Activated naive CD4-positive, alpha-beta T cell treated with anti-CD3 and anti-CD28 coated beads, Interleukin-2, amount 10 ng/mL, durations not matched to agents 7 days and 5 days (primary cell): ENCODE measurements at regions not wholly inside any gene's neighbourhood (a gene's known extent, or its start where the extent isn't known, plus 50 kb on each side); places are given as distances from the start of the nearest gene placed in this dataset.
"Not testable (repeated sequence)": the region's sequence is repeated elsewhere in the genome, so short reads cannot be mapped to it uniquely, and the experiment has no call there.

Source experiments
- CTCF ChIA-PET: fragments of 350-600 bp; sonication (Branson Sonifier 250); formaldehyde crosslinking; loops from one replicate; lab custom pipeline; 2021; ENCODE audit warnings: antibody characterized with exemption; lab: Charles Lee
- DNase-seq: peaks from one replicate; pipeline ENCODE4 v3.0.0-alpha.2; 2020
- H3K27ac Mint-ChIP-seq: one replicate; pipeline ENCODE4 v1.8.0; 2021; ENCODE audit warnings: mild to moderate bottlenecking, moderate library complexity, mixed read lengths
- H3K27me3 Mint-ChIP-seq: one replicate; pipeline ENCODE4 v1.8.0; 2021; ENCODE audit warnings: mild to moderate bottlenecking, mixed read lengths
- H3K36me3 Mint-ChIP-seq: one replicate; pipeline ENCODE4 v1.8.0; 2021; ENCODE audit warnings: mixed read lengths
- H3K4me1 Mint-ChIP-seq: one replicate; pipeline ENCODE4 v1.8.0; 2021; ENCODE audit warnings: mixed read lengths
- H3K4me3 Mint-ChIP-seq: one replicate; pipeline ENCODE4 v1.8.0; 2021; ENCODE audit warnings: mild to moderate bottlenecking, moderate library complexity, mixed read lengths
- H3K9me3 Mint-ChIP-seq: one replicate; pipeline ENCODE4 v1.8.0; 2021; ENCODE audit warnings: mixed read lengths

DNA sequence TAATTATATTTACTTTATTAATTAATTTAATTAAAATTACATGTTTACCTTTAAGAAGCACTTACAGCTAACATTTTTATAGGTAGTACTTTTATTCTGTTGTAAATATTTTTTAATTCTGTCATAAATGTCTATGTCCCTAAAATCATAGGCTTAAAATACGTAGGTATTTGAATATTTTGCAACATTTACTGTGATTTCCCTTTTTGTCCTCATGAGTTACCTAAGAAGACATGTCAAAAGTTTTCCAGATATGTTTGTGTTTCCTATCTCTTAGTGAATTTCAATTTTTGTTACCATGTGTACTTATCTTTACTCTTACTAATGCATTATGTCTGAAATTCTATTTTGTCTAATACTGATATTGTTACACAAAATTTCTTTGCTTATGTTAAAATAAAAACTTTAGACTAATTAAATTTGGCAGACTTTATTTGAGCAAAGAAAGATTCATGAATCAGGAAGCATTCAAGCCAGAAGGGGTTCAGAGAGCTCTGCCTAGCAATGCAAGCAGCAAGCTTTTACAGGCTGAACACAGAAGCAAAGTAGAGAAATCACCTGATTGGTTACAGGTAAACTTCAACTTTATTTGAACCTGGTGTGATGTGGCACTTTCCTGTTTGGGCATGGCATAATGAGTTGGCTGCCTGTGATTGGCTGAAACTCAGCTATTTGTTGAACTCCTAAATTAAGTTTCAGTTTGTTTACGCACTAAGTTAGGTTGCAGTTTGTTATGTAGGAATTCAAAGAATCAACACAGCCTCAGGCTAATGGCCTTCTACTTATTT, 123.2 kb upstream of the TMEM170B start:
- H3K9me3 Mint-ChIP-seq, result peaks cover 15% of the 10 kb centered on the region
- H3K27me3 Mint-ChIP-seq, result peaks cover 1% of the 10 kb centered on the region
- peak; percentile 41 for DNase-seq
- peaks cover 12% of the 10 kb centered on the region for H3K36me3 Mint-ChIP-seq
- CTCF ChIA-PET, result interaction anchor here (0.6 to 2.4 kb wide), 4 partner anchors 11 to 270 kb away, joined by 3 to 7 read pairs (median 4); no protein-coding TSS in a partner anchor
- H3K4me3 Mint-ChIP-seq, result no peak overlapping the region
- H3K27ac Mint-ChIP-seq, result no peak overlapping the region
- H3K4me1 Mint-ChIP-seq, result peaks cover 48% of the 10 kb centered on the region

- Mint-ChIP-seq H3K36me3 (peaks cover 16% of the 10 kb centered on the region), H3K9me3 (peaks cover 15% of the 10 kb centered on the region), H3K27ac (peak overlapping the region; percentile 88), H3K4me1 (peaks cover 52% of the 10 kb centered on the region), H3K27me3 (peaks cover 5% of the 10 kb centered on the region), H3K4me3 (no peak overlapping the region)
- CTCF ChIA-PET, result interaction anchor here (0.6 to 2.4 kb wide), 4 partner anchors 10 to 270 kb away, joined by 3 to 7 read pairs (median 4); no protein-coding TSS in a partner anchor
- no peak for DNase-seq
These were observed 123.8 kb upstream of the TMEM170B start for GRCh38 chr6:11413728-11414127.

GRCh38 chr6:11413117-11413687, 124.3 kb upstream of the TMEM170B start:
- CTCF ChIA-PET, result interaction anchor here (0.7 to 2.4 kb wide), 4 partner anchors 9 to 269 kb away, joined by 3 to 6 read pairs (median 4); no protein-coding TSS in a partner anchor
- Mint-ChIP-seq H3K9me3 (peaks cover 15% of the 10 kb centered on the region), H3K4me1 (peaks cover 52% of the 10 kb centered on the region), H3K36me3 (peaks cover 16% of the 10 kb centered on the region), H3K27ac (peak overlapping the region; percentile 88), H3K4me3 (no peak overlapping the region), H3K27me3 (peaks cover 5% of the 10 kb centered on the region)
- no peak for DNase-seq

GRCh38 chr6:11412616-11413015, 124.9 kb upstream of the TMEM170B start:
- H3K27ac Mint-ChIP-seq, result peak overlapping the region; percentile 88
- DNase-seq, result no peak
- H3K4me3 Mint-ChIP-seq, result no peak overlapping the region
- peaks cover 18% of the 10 kb centered on the region for H3K36me3 Mint-ChIP-seq
- peaks cover 5% of the 10 kb centered on the region for H3K27me3 Mint-ChIP-seq
- H3K4me1 Mint-ChIP-seq, result peaks cover 52% of the 10 kb centered on the region
- H3K9me3 Mint-ChIP-seq, result peaks cover 16% of the 10 kb centered on the region
- CTCF ChIA-PET, result interaction anchor here (0.7 to 1.1 kb wide), 2 partner anchors 30 to 245 kb away, joined by 3 to 6 read pairs; no protein-coding TSS in a partner anchor

DNA sequence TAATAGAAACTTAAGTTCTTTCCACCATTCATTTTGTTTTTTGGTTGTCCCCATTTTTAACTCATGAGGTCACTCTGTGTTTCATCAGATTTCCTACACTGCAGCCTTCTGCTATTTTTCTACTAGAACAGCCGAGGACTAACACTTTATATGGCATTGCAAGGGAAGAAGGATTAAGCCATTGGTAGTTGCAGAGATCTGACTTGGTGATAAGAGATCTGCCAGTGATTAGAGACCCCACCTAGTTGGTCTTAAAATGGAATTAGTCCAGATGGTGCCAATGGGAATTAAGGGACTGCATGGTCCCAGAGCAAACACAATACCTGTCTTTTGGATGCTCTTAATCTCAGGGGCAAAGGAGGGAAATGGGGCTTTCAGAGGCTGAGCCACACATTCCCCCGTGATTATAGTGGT, 125.5 kb upstream of the TMEM170B start:
- CTCF ChIA-PET, result no interaction called here
- H3K9me3 Mint-ChIP-seq, result peaks cover 16% of the 10 kb centered on the region
- no peak for DNase-seq
- H3K27me3 Mint-ChIP-seq, result peaks cover 5% of the 10 kb centered on the region
- peak overlapping the region; percentile 88 for H3K27ac Mint-ChIP-seq
- peaks cover 52% of the 10 kb centered on the region for H3K4me1 Mint-ChIP-seq
- H3K4me3 Mint-ChIP-seq, result no peak overlapping the region
- peaks cover 20% of the 10 kb centered on the region for H3K36me3 Mint-ChIP-seq

- Mint-ChIP-seq H3K27me3 (peaks cover 5% of the 10 kb centered on the region), H3K36me3 (peaks cover 20% of the 10 kb centered on the region), H3K4me1 (peaks cover 52% of the 10 kb centered on the region), H3K9me3 (peaks cover 15% of the 10 kb centered on the region), H3K4me3 (no peak overlapping the region), H3K27ac (peak overlapping the region; percentile 3)
- CTCF ChIA-PET, result no interaction called here
- DNase-seq, result no peak
These were observed 126.0 kb upstream of the TMEM170B start for GRCh38 chr6:11411593-11411992.

DNA sequence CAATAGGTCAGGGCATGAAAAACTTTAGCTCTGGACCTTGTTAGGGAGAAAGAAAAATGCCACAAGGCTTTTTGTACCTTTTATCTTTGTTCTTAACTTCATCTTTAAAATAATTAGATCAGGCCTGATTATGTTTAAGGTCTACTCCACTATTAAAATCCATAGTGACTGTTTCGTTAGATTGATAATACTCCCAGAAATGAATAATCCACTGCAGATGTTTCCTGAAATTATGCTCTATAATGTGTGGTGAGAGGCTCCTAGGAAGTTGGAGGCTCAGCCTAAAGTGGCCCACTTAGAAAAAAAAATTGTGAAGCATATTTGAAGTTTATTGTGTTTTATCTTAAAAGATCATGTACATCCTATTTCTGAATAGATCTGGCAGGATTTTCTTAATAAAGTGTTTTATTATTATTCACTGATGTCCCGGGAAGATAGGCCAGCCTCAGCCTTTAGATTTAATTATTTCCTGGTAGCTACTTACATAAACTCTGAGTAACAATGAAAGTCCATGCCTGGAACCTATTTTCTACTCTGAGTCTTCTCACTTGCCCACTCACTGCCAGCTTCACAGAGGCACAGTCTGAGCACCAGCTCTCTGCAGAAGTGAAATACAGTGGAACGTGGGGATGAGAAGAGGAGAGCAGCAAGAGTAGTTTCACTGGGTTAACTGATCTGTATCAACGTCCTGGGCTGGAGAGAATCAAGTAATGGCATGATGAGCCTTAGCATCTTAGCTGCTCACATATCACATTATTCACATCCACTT, 126.8 kb upstream of the TMEM170B start:
- Mint-ChIP-seq H3K9me3 (peaks cover 6% of the 10 kb centered on the region), H3K4me3 (no peak overlapping the region), H3K27me3 (peaks cover 5% of the 10 kb centered on the region), H3K27ac (no peak overlapping the region), H3K4me1 (peaks cover 50% of the 10 kb centered on the region), H3K36me3 (peaks cover 12% of the 10 kb centered on the region)
- DNase-seq, result no peak
- CTCF ChIA-PET, result no interaction called here

DNA sequence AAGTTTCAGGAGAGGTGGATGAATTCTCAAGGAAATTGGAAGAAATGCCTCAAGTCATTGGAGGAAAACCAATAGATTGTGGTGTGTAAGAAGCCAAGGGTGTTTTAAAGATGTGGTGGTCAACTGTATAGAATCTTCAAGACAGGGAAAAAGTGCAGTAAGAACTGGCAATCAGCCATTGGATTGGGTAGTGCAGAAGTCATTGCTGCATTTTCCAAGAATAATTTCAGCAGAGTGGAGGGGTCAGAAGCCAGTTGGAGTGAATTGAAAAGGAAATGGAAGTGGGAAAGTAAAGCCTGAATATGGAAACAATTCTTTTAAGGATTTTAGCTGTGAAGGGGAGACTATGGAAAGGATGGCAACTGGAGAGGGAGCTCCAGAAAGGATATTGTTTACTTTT, 128.2 kb upstream of the TMEM170B start:
- CTCF ChIA-PET, result no interaction called here
- no peak for DNase-seq
- Mint-ChIP-seq H3K9me3 (peaks cover 3% of the 10 kb centered on the region), H3K27me3 (peaks cover 5% of the 10 kb centered on the region), H3K4me3 (no peak overlapping the region), H3K27ac (no peak overlapping the region), H3K4me1 (peaks cover 48% of the 10 kb centered on the region), H3K36me3 (peaks cover 9% of the 10 kb centered on the region)

DNA sequence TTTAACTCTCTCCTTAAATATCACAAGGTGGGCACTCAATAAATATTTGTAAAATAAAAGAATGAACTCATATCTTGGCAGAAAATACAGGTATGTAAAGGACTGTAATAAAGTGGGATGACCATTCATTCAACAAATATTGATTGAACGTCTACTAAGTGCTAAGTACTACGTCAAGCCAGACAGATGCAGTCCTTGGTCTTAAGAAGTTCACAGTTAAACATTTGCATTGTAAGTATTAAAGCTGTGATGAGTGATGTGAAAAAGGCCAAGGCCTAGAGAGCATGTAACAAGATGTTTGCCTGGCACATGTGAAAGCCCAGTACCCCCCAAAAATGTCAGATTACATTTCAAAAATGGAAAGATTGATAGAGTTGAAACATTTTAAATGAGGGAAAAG, 130.1 kb upstream of the TMEM170B start:
- H3K36me3 Mint-ChIP-seq, result peaks cover 9% of the 10 kb centered on the region
- CTCF ChIA-PET, result interaction anchor here (0.5 kb wide), 1 partner anchor 13 kb away, joined by 3 read pairs; no protein-coding TSS in a partner anchor
- peaks cover 3% of the 10 kb centered on the region for H3K9me3 Mint-ChIP-seq
- H3K4me3 Mint-ChIP-seq, result no peak overlapping the region
- peaks cover 5% of the 10 kb centered on the region for H3K27me3 Mint-ChIP-seq
- no peak for DNase-seq
- H3K27ac Mint-ChIP-seq, result no peak overlapping the region
- peaks cover 31% of the 10 kb centered on the region for H3K4me1 Mint-ChIP-seq

- H3K27ac Mint-ChIP-seq, result no peak overlapping the region
- peaks cover 3% of the 10 kb centered on the region for H3K9me3 Mint-ChIP-seq
- peaks cover 8% of the 10 kb centered on the region for H3K36me3 Mint-ChIP-seq
- H3K4me1 Mint-ChIP-seq, result peaks cover 13% of the 10 kb centered on the region
- peaks cover 5% of the 10 kb centered on the region for H3K27me3 Mint-ChIP-seq
- CTCF ChIA-PET, result no interaction called here
- no peak for DNase-seq
- H3K4me3 Mint-ChIP-seq, result no peak overlapping the region
These were observed 132.7 kb upstream of the TMEM170B start for GRCh38 chr6:11404838-11405237.

GRCh38 chr6:11404081-11404480, 133.5 kb upstream of the TMEM170B start:
- H3K4me3 Mint-ChIP-seq, result no peak overlapping the region

GRCh38 chr6:11403035-11403601, 134.4 kb upstream of the TMEM170B start:
- no peaks in the 10 kb centered on the region for H3K27me3 Mint-ChIP-seq
- H3K9me3 Mint-ChIP-seq, result peaks cover 3% of the 10 kb centered on the region
- no peak overlapping the region for H3K27ac Mint-ChIP-seq
- H3K4me1 Mint-ChIP-seq, result peaks cover 7% of the 10 kb centered on the region
- peaks cover 4% of the 10 kb centered on the region for H3K36me3 Mint-ChIP-seq
- H3K4me3 Mint-ChIP-seq, result no peak overlapping the region
- no peak for DNase-seq
- CTCF ChIA-PET, result interaction anchor here (1.6 kb wide), 1 partner anchor 11 kb away, joined by 5 read pairs; no protein-coding TSS in a partner anchor

More at GRCh38 chr6:11404081-11404480, 133.5 kb upstream of the TMEM170B start:
- Mint-ChIP-seq H3K9me3 (peaks cover 3% of the 10 kb centered on the region), H3K27ac (no peak overlapping the region), H3K4me1 (peaks cover 8% of the 10 kb centered on the region), H3K36me3 (peaks cover 4% of the 10 kb centered on the region), H3K27me3 (peaks cover under 1% of the 10 kb centered on the region)
- DNase-seq, result no peak
- CTCF ChIA-PET, result interaction anchor here (0.6 to 1.6 kb wide), 2 partner anchors 10 to 65 kb away, joined by 3 to 5 read pairs; no protein-coding TSS in a partner anchor

DNA sequence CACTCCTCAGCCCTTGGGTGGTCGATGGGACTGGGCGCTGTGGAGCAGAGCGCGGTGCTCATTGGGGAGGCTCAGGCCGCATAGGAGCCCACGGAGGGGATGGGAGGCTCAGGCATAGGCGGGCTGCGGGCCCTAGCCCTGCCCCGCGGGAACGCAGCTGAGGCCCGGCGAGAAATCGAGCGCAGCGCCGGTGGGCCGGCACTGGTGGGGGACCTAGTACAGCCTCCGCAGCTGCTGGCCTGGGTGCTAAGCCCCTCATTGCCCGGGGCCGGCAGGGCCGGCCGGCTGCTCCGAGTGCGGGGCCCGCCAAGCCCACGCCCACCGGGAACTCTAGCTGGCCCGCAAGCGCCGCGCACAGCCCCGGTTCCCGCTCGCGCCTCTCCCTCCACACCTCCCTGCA, 135.0 kb upstream of the TMEM170B start:
- H3K27me3 Mint-ChIP-seq, H3K4me1 Mint-ChIP-seq, DNase-seq, H3K27ac Mint-ChIP-seq, H3K36me3 Mint-ChIP-seq, H3K4me3 Mint-ChIP-seq, CTCF ChIA-PET, H3K9me3 Mint-ChIP-seq: not testable (repeated sequence)

DNA sequence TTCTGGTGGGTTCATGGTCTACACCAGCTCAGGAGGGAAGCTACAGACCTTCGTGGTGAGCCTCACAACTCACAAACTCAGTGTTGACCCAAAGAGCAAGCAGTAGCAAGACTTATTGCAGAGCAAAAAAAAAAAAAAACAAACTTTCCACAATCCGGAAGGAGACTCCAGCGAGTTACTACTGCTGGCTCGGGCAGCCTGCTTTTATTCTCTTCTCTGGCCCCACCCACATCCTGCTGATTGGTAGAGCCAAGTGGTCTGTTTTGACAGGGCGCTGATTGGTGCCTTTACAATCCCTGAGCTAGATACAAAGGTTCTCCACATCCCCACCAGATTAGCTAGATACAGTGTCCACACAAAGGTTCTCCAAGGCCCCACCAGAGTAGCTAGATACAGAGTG, 135.6 kb upstream of the TMEM170B start:
- H3K9me3 Mint-ChIP-seq, H3K4me1 Mint-ChIP-seq, H3K27ac Mint-ChIP-seq, DNase-seq, H3K4me3 Mint-ChIP-seq, CTCF ChIA-PET, H3K36me3 Mint-ChIP-seq, H3K27me3 Mint-ChIP-seq: not testable (repeated sequence)
